T1000 (cell line): ENCODE measurements at regions not wholly inside any gene's neighbourhood (a gene's known extent, or its start where the extent isn't known, plus 50 kb on each side); places are given as distances from the start of the nearest gene placed in this dataset.
A peak's percentile ranks its signal among the peaks of the same experiment; 100 is the strongest.
"Not testable (repeated sequence)": the region's sequence is repeated elsewhere in the genome, so short reads cannot be mapped to it uniquely, and the experiment has no call there.

Experiments
- DNase-seq: peaks from one replicate; lab custom pipeline; 2025; ENCODE audit warnings: mixed read lengths; lab: John Stamatoyannopoulos, UW

- DNase-seq, result no peak
These were observed 138.6 kb downstream of the CEBPB start for GRCh38 chr20:50328996-50329898.

- no peak for DNase-seq
These were observed 139.4 kb downstream of the CEBPB start for GRCh38 chr20:50329981-50330503.

- DNase-seq, result no peak
These were observed 140.1 kb downstream of the CEBPB start for GRCh38 chr20:50330504-50331313.

GRCh38 chr20:50331469-50332363 lies 141.1 kb downstream of the CEBPB start:
- no peak for DNase-seq

GRCh38 chr20:50332491-50332980 lies 141.9 kb downstream of the CEBPB start:
- no peak for DNase-seq

GRCh38 chr20:50333131-50333670 lies 142.6 kb downstream of the CEBPB start:
- DNase-seq, result no peak

GRCh38 chr20:50333812-50334211 lies 143.2 kb downstream of the CEBPB start:
- DNase-seq, result peak; percentile 70

GRCh38 chr20:50334512-50334911 lies 143.9 kb downstream of the CEBPB start:
- not testable (repeated sequence) for DNase-seq

GRCh38 chr20:50335105-50335504 lies 144.5 kb downstream of the CEBPB start:
- no peak for DNase-seq

- DNase-seq, result no peak
These were observed 145.2 kb downstream of the CEBPB start for GRCh38 chr20:50335866-50336265.

- DNase-seq, result no peak
These were observed 146.0 kb downstream of the CEBPB start for GRCh38 chr20:50336661-50337060.

GRCh38 chr20:50337521-50338466 lies 147.2 kb downstream of the CEBPB start:
- DNase-seq, result no peak

GRCh38 chr20:50338479-50339391 lies 148.1 kb downstream of the CEBPB start:
- no peak for DNase-seq

- DNase-seq, result no peak
These were observed 148.9 kb downstream of the CEBPB start for GRCh38 chr20:50339466-50339901.

- DNase-seq, result no peak
These were observed 149.9 kb downstream of the CEBPB start for GRCh38 chr20:50340541-50340940.

- no peak for DNase-seq
These were observed 150.4 kb downstream of the CEBPB start for GRCh38 chr20:50341050-50341449.

- no peak for DNase-seq
These were observed 151.4 kb downstream of the CEBPB start for GRCh38 chr20:50341880-50342637.

GRCh38 chr20:50342638-50343102 lies 152.0 kb downstream of the CEBPB start:
- no peak for DNase-seq
